Mesendoderm (in vitro differentiated cells): ENCODE measurements at regions not wholly inside any gene's neighbourhood (a gene's known extent, or its start where the extent isn't known, plus 50 kb on each side); places are given as distances from the start of the nearest gene placed in this dataset.

Experiments used
- DNase-seq: peaks from one replicate; pipeline ENCODE4 v3.0.0; 2013
- H2AK5ac ChIP-seq: 2 replicates; pipeline ENCODE4 v1.6.1; 2013; ENCODE audit warnings: low read length, inconsistent platforms
- H2BK120ac ChIP-seq: 2 replicates; pipeline ENCODE4 v1.6.1; 2013; ENCODE audit warnings: low read depth, mild to moderate bottlenecking, low read length, moderate library complexity, mixed read lengths
- H2BK15ac ChIP-seq: replicated peaks from 2 replicates; pipeline ENCODE4 v1.6.1; 2013; ENCODE audit warnings: low read depth, mild to moderate bottlenecking, moderate library complexity
- H2BK5ac ChIP-seq: 2 replicates; pipeline ENCODE4 v1.6.1; 2013; ENCODE audit warnings: low read length, inconsistent platforms
- H3K18ac ChIP-seq: 2 replicates; pipeline ENCODE4 v1.6.1; 2013; ENCODE audit warnings: mild to moderate bottlenecking, low read length, mixed read lengths
- H3K23ac ChIP-seq: one replicate; pipeline ENCODE4 v1.6.1; 2013; ENCODE audit warnings: low read length
- H3K27ac ChIP-seq: 2 replicates; pipeline ENCODE4 v1.5.1; 2013; ENCODE audit warnings: low read depth, mild to moderate bottlenecking, inconsistent platforms, low read length, moderate library complexity
- H3K27me3 ChIP-seq: 2 replicates; pipeline ENCODE4 v1.6.1; 2013; ENCODE audit warnings: low read length, control low read depth, mild to moderate bottlenecking, inconsistent platforms; ENCODE audit not compliant: insufficient read depth, poor library complexity
- H3K36me3 ChIP-seq: 2 replicates; pipeline ENCODE4 v1.6.1; 2013; ENCODE audit warnings: low read length, inconsistent platforms; ENCODE audit not compliant: control insufficient read depth, insufficient read depth
- H3K4ac ChIP-seq: one replicate; pipeline ENCODE4 v1.6.1; 2013; ENCODE audit warnings: low read depth, mild to moderate bottlenecking, low read length, moderate library complexity
- H3K4me1 ChIP-seq: 2 replicates; pipeline ENCODE4 v1.6.1; 2013; ENCODE audit warnings: low read depth, low read length, inconsistent platforms; ENCODE audit not compliant: control insufficient read depth
- H3K4me2 ChIP-seq: 2 replicates; pipeline ENCODE4 v1.6.1; 2013; ENCODE audit warnings: low read length
- H3K4me3 ChIP-seq: 2 replicates; pipeline ENCODE4 v1.5.1; 2013; ENCODE audit warnings: mild to moderate bottlenecking, low read length
- H3K56ac ChIP-seq: one replicate; pipeline ENCODE4 v1.6.1; 2013; ENCODE audit warnings: low read length
- H3K79me1 ChIP-seq: 2 replicates; pipeline ENCODE4 v1.6.1; 2013; ENCODE audit warnings: low read length, inconsistent platforms
- H3K79me2 ChIP-seq: 2 replicates; pipeline ENCODE4 v1.6.1; 2013; ENCODE audit warnings: mild to moderate bottlenecking, low read length; ENCODE audit not compliant: control insufficient read depth, insufficient read depth
- H3K9ac ChIP-seq: 2 replicates; pipeline ENCODE4 v1.6.1; 2013; ENCODE audit warnings: low read length, inconsistent platforms
- H4K5ac ChIP-seq: one replicate; pipeline ENCODE4 v1.6.1; 2013; ENCODE audit warnings: low read length
- H4K8ac ChIP-seq: one replicate; pipeline ENCODE4 v1.6.1; 2013; ENCODE audit warnings: low read depth, mild to moderate bottlenecking, control low read depth, low read length, moderate library complexity
- WGBS: extraction: QIAGEN DNeasy Blood & Tissue Kit; methylation state at CpG from one replicate; pipeline ENCODE4 v1.1.7; 2013; ENCODE audit warnings: low lambda C conversion rate, missing lambda C conversion rate; ENCODE audit not compliant: insufficient coverage; ENCODE audit errors: extremely low coverage; 5-methylcytosine and 5-hydroxymethylcytosine counted together

GRCh38 chr6:40848868-40849514 lies 190.0 kb downstream of the UNC5CL start:
- Histone ChIP-seq H3K9ac (no peak overlapping the region), H3K79me1 (no peaks in the 10 kb centered on the region), H3K4me3 (no peak overlapping the region), H3K18ac (no peak overlapping the region), H2BK120ac (no peak overlapping the region), H3K4me1 (no peaks in the 10 kb centered on the region), H4K5ac (no peak overlapping the region), H3K36me3 (no peaks in the 10 kb centered on the region), H3K27me3 (no peaks in the 10 kb centered on the region), H4K8ac (no peak overlapping the region), H2BK5ac (no peak overlapping the region), H3K27ac (no peak overlapping the region), H2BK15ac (no peak overlapping the region), H3K56ac (no peak overlapping the region), H3K79me2 (no peaks in the 10 kb centered on the region), H3K23ac (no peak overlapping the region), H3K4me2 (no peak overlapping the region), H2AK5ac (no peak overlapping the region), H3K4ac (no peak overlapping the region)
- no CpG with 5 or more reads among the region's 4 CpGs for WGBS
- DNase-seq: no peak

GRCh38 chr6:40848038-40848437 lies 191.0 kb downstream of the UNC5CL start:
- Histone ChIP-seq H3K36me3 (no peaks in the 10 kb centered on the region), H3K9ac (no peak overlapping the region), H3K4me1 (no peaks in the 10 kb centered on the region), H3K4ac (no peak overlapping the region), H3K4me2 (no peak overlapping the region), H3K23ac (no peak overlapping the region), H3K18ac (no peak overlapping the region), H2BK5ac (no peak overlapping the region), H3K79me1 (no peaks in the 10 kb centered on the region), H3K56ac (no peak overlapping the region), H3K27ac (no peak overlapping the region), H2AK5ac (no peak overlapping the region), H2BK15ac (no peak overlapping the region), H3K27me3 (no peaks in the 10 kb centered on the region), H3K79me2 (no peaks in the 10 kb centered on the region), H2BK120ac (no peak overlapping the region), H4K5ac (no peak overlapping the region), H3K4me3 (no peak overlapping the region), H4K8ac (no peak overlapping the region)
- DNase-seq: no peak
- no CpG with 5 or more reads among the region's 5 CpGs for WGBS

- H2BK15ac ChIP-seq: no peak overlapping the region
- no peak overlapping the region for H2BK120ac ChIP-seq
- no peak overlapping the region for H3K18ac ChIP-seq
- H3K4me1 ChIP-seq: no peaks in the 10 kb centered on the region
- no peak overlapping the region for H3K4ac ChIP-seq
- no peak overlapping the region for H3K23ac ChIP-seq
- H2BK5ac ChIP-seq: no peak overlapping the region
- H3K4me3 ChIP-seq: no peak overlapping the region
- H3K56ac ChIP-seq: peak overlapping the region; percentile 30
- no peaks in the 10 kb centered on the region for H3K79me2 ChIP-seq
- H3K79me1 ChIP-seq: no peaks in the 10 kb centered on the region
- DNase-seq: peak; percentile 80
- H3K9ac ChIP-seq: no peak overlapping the region
- H2AK5ac ChIP-seq: no peak overlapping the region
- no peak overlapping the region for H4K8ac ChIP-seq
- no CpG with 5 or more reads among the region's 2 CpGs for WGBS
- H3K27ac ChIP-seq: no peak overlapping the region
- no peaks in the 10 kb centered on the region for H3K36me3 ChIP-seq
- H3K4me2 ChIP-seq: no peak overlapping the region
- H4K5ac ChIP-seq: no peak overlapping the region
- no peaks in the 10 kb centered on the region for H3K27me3 ChIP-seq
Observed at GRCh38 chr6:40845553-40845952, 193.5 kb downstream of the UNC5CL start.

GRCh38 chr6:40844246-40844645 lies 194.8 kb downstream of the UNC5CL start:
- H3K9ac ChIP-seq: no peak overlapping the region
- no peak overlapping the region for H2BK120ac ChIP-seq
- no peak overlapping the region for H3K18ac ChIP-seq
- no peak overlapping the region for H3K56ac ChIP-seq
- H3K79me2 ChIP-seq: no peaks in the 10 kb centered on the region
- H3K36me3 ChIP-seq: no peaks in the 10 kb centered on the region
- no peak overlapping the region for H4K8ac ChIP-seq
- no peak for DNase-seq
- WGBS: no CpG with 5 or more reads among the region's 1 CpG
- no peaks in the 10 kb centered on the region for H3K4me1 ChIP-seq
- no peak overlapping the region for H3K4me3 ChIP-seq
- no peaks in the 10 kb centered on the region for H3K79me1 ChIP-seq
- H2AK5ac ChIP-seq: no peak overlapping the region
- H2BK5ac ChIP-seq: no peak overlapping the region
- H3K4ac ChIP-seq: no peak overlapping the region
- no peak overlapping the region for H4K5ac ChIP-seq
- no peak overlapping the region for H3K23ac ChIP-seq
- H2BK15ac ChIP-seq: no peak overlapping the region
- H3K4me2 ChIP-seq: no peak overlapping the region
- H3K27me3 ChIP-seq: no peaks in the 10 kb centered on the region
- no peak overlapping the region for H3K27ac ChIP-seq

- Histone ChIP-seq H3K27ac (no peak overlapping the region), H3K36me3 (no peaks in the 10 kb centered on the region), H3K4me3 (no peak overlapping the region), H3K56ac (no peak overlapping the region), H2AK5ac (no peak overlapping the region), H3K79me2 (no peaks in the 10 kb centered on the region), H3K23ac (no peak overlapping the region), H4K8ac (no peak overlapping the region), H3K4me2 (no peak overlapping the region), H3K4me1 (no peaks in the 10 kb centered on the region), H2BK120ac (no peak overlapping the region), H2BK5ac (no peak overlapping the region), H3K18ac (no peak overlapping the region), H3K4ac (no peak overlapping the region), H2BK15ac (no peak overlapping the region), H3K9ac (no peak overlapping the region), H4K5ac (no peak overlapping the region), H3K27me3 (no peaks in the 10 kb centered on the region), H3K79me1 (no peaks in the 10 kb centered on the region)
- whole genome bisulfite sequencing: no CpG with 5 or more reads among the region's 2 CpGs
- no peak for DNase-seq
Observed at GRCh38 chr6:40841721-40842120, 197.3 kb downstream of the UNC5CL start.

- no CpG with 5 or more reads among the region's 4 CpGs for whole genome bisulfite sequencing
- no peak overlapping the region for H3K4me2 ChIP-seq
- no peak overlapping the region for H3K18ac ChIP-seq
- no peak overlapping the region for H2AK5ac ChIP-seq
- DNase-seq: no peak
- no peaks in the 10 kb centered on the region for H3K27me3 ChIP-seq
- no peak overlapping the region for H3K23ac ChIP-seq
- H4K5ac ChIP-seq: no peak overlapping the region
- H3K79me1 ChIP-seq: no peaks in the 10 kb centered on the region
- H3K4ac ChIP-seq: no peak overlapping the region
- no peak overlapping the region for H4K8ac ChIP-seq
- no peaks in the 10 kb centered on the region for H3K79me2 ChIP-seq
- no peaks in the 10 kb centered on the region for H3K4me1 ChIP-seq
- H3K9ac ChIP-seq: no peak overlapping the region
- no peak overlapping the region for H2BK5ac ChIP-seq
- H3K36me3 ChIP-seq: no peaks in the 10 kb centered on the region
- no peak overlapping the region for H2BK15ac ChIP-seq
- H2BK120ac ChIP-seq: no peak overlapping the region
- no peak overlapping the region for H3K27ac ChIP-seq
- H3K4me3 ChIP-seq: no peak overlapping the region
- H3K56ac ChIP-seq: no peak overlapping the region
Observed at GRCh38 chr6:40832691-40833090, 206.3 kb downstream of the UNC5CL start.
